ENCODE measurements at regions not wholly inside any gene's neighbourhood (a gene's known extent, or its start where the extent isn't known, plus 50 kb on each side); places are given as distances from the start of the nearest gene placed in this dataset.

DNA sequence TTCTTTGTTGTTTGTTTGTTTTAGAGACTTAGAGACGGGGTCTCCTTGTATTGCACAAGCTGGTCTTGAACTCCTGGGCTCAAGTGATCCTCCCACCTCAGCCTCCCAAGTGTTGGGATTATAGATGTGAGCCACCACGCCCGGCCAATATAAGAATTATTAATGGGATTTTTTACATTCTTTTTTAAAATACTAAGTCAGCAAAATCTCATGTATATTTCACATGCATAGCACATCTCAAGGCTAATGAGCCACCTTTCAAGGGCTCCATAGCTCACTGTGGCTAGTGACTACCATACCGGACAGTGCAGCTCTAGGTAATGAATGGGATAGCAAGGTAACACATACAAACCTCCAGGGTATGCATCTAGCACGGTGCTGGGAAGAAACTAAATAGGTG lies 361.4 kb downstream of the SAMD5 start:
- ChIA-PET POLR2A (no interaction called here), CTCF (no interaction called here)
- H3K27ac ChIP-seq (ENCODE audit: low read depth, low read length), result no peak overlapping the region

DNA sequence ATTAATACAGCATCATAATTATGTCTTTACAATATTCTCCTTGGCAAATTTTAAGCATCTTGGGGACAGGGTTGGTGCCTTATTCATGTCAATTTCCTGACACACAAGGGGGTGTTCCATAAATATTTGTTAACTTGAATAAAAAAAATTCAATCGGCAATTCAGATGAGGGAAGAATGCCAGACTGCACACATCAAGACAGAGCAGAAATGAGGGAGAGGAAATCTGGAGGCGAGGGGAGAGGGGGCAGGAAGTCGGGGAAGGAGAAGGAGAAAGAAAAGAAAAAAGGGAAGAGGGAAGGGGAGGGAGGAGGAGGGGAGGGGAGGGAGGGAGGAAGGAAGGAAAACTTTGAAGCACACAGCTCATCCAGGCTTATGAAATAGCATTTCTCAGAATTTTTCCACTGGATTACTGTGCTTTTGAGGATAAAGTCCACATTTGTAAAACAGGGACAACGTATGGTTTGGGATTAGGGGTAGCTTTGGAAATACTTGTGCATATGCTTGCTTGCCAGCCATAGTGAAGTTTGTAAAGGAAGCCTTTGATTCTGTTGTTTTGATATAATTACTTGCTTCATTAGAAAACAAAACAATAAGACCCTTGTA lies 362.1 kb downstream of the SAMD5 start:
- H3K36me3 Mint-ChIP-seq, result no peaks in the 10 kb centered on the region
- ChIA-PET POLR2A (no interaction called here), CTCF (no interaction called here)
- DNase-seq (no peak), ATAC-seq (no peak)
- H3K9me3 Mint-ChIP-seq, result peaks cover 0 to 2% (median 0%) of the 10 kb centered on the region in 11 donors
- H3K4me3 Mint-ChIP-seq, result no peak overlapping the region
- no peaks in the 10 kb centered on the region for H3K27me3 Mint-ChIP-seq
- H3K27me3 ChIP-seq (ENCODE audit: control insufficient read depth in 2 of 2, insufficient read depth in 2 of 2, low read length in 2 of 2), result no peaks in the 10 kb centered on the region
- no peak overlapping the region for H3K27ac ChIP-seq (ENCODE audit: low read depth, low read length)
- H3K9me3 ChIP-seq (ENCODE audit: control insufficient read depth in 2 of 3, low read length in 3 of 3), result no peaks in the 10 kb centered on the region
- H3K36me3 ChIP-seq (ENCODE audit: control insufficient read depth in 2 of 3, insufficient read depth in 3 of 3, low read length in 3 of 3), result no peaks in the 10 kb centered on the region
- no peak overlapping the region for H3K4me3 ChIP-seq (ENCODE audit: low read length)
- intact Hi-C loops (cut with micrococcal nuclease), result no loop called here
- H3K4me1 Mint-ChIP-seq, result no peaks in the 10 kb centered on the region
- H3K27ac Mint-ChIP-seq, result no peak overlapping the region
- no peaks in the 10 kb centered on the region for H3K4me1 ChIP-seq (ENCODE audit: control insufficient read depth in 2 of 2, insufficient read depth in 2 of 2, low read length in 2 of 2)

More for the DNA sequence above, 361.4 kb downstream of the SAMD5 start:
- H3K9me3 ChIP-seq (ENCODE audit: control insufficient read depth in 2 of 3, low read length in 3 of 3), result no peaks in the 10 kb centered on the region
- ATAC-seq (no peak), DNase-seq (no peak)
- no peaks in the 10 kb centered on the region for H3K4me1 ChIP-seq (ENCODE audit: control insufficient read depth in 2 of 2, insufficient read depth in 2 of 2, low read length in 2 of 2)
- Mint-ChIP-seq H3K9me3 (peaks cover 0 to 2% (median 0%) of the 10 kb centered on the region in 11 donors), H3K27me3 (no peaks in the 10 kb centered on the region), H3K4me1 (no peaks in the 10 kb centered on the region), H3K4me3 (no peak overlapping the region), H3K36me3 (no peaks in the 10 kb centered on the region), H3K27ac (no peak overlapping the region)
- intact Hi-C loops (cut with micrococcal nuclease), result no loop called here
- no peaks in the 10 kb centered on the region for H3K27me3 ChIP-seq (ENCODE audit: control insufficient read depth in 2 of 2, insufficient read depth in 2 of 2, low read length in 2 of 2)
- H3K4me3 ChIP-seq (ENCODE audit: low read length), result no peak overlapping the region
- no peaks in the 10 kb centered on the region for H3K36me3 ChIP-seq (ENCODE audit: control insufficient read depth in 2 of 3, insufficient read depth in 3 of 3, low read length in 3 of 3)

DNA sequence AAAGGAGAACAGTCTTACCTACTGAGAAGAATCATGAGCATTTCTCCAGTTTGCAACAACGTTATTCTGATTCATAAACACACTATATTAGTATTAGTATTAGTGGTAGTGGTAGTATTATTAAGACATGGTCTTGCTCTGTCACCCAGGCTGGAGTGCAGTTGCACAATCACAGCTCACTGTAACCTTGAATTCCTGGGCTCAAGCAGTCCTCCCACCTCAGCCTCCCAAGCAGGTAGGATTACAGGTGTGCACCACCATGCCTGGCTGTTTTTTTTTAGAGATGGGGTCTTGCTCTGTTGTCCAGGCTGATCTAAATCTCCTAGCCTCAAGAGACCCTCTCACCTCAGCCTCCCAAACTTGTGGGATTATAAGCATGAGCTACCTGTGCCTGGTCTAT lies 363.5 kb downstream of the SAMD5 start:
- no peaks in the 10 kb centered on the region for H3K4me1 Mint-ChIP-seq
- H3K27me3 ChIP-seq (ENCODE audit: control insufficient read depth in 2 of 2, insufficient read depth in 2 of 2, low read length in 2 of 2), result no peaks in the 10 kb centered on the region
- no peaks in the 10 kb centered on the region for H3K36me3 Mint-ChIP-seq
- H3K4me1 ChIP-seq (ENCODE audit: control insufficient read depth in 2 of 2, insufficient read depth in 2 of 2, low read length in 2 of 2), result no peaks in the 10 kb centered on the region
- no peak overlapping the region for H3K27ac ChIP-seq (ENCODE audit: low read depth, low read length)
- no peaks in the 10 kb centered on the region for H3K36me3 ChIP-seq (ENCODE audit: control insufficient read depth in 2 of 3, insufficient read depth in 3 of 3, low read length in 3 of 3)
- H3K4me3 ChIP-seq (ENCODE audit: low read length), result no peak overlapping the region
- intact Hi-C loops (cut with micrococcal nuclease), result no loop called here
- no peaks in the 10 kb centered on the region for H3K9me3 ChIP-seq (ENCODE audit: control insufficient read depth in 2 of 3, low read length in 3 of 3)
- H3K27ac Mint-ChIP-seq, result no peak overlapping the region
- no peaks in the 10 kb centered on the region for H3K27me3 Mint-ChIP-seq
- peaks cover 0 to 2% (median 0%) of the 10 kb centered on the region in 11 donors for H3K9me3 Mint-ChIP-seq
- DNase-seq, result no peak
- no peak for ATAC-seq
- no peak overlapping the region for H3K4me3 Mint-ChIP-seq
- ChIA-PET CTCF (no interaction called here), POLR2A (no interaction called here)

DNA sequence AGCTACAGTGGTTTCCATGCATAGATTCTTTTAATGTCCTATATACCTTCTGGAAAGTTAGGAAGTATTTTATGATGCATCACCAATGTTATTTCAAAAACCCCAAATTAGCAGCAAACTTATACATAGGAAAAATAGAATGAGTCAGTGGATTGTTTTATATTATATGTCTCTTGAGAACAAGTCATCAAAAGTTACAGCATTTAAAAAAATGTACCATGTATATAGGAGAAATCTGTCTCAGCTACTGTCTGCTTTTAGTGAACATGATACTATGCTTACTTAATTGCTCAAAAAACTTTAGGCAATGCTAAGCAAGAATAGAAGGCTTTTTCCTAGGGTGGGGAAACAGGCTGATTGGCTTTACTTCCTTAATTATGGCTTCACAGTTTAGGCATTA lies 365.3 kb downstream of the SAMD5 start:
- Mint-ChIP-seq H3K36me3 (no peaks in the 10 kb centered on the region), H3K27me3 (no peaks in the 10 kb centered on the region), H3K27ac (no peak overlapping the region), H3K4me3 (no peak overlapping the region), H3K9me3 (peaks cover 0 to 2% (median 0%) of the 10 kb centered on the region in 11 donors), H3K4me1 (no peaks in the 10 kb centered on the region)
- POLR2A ChIA-PET, result no interaction called here
- Histone ChIP-seq H3K36me3 (ENCODE audit: control insufficient read depth in 2 of 3, insufficient read depth in 3 of 3, low read length in 3 of 3) (no peaks in the 10 kb centered on the region), H3K9me3 (ENCODE audit: control insufficient read depth in 2 of 3, low read length in 3 of 3) (no peaks in the 10 kb centered on the region), H3K4me1 (ENCODE audit: control insufficient read depth in 2 of 2, insufficient read depth in 2 of 2, low read length in 2 of 2) (no peaks in the 10 kb centered on the region), H3K27me3 (ENCODE audit: control insufficient read depth in 2 of 2, insufficient read depth in 2 of 2, low read length in 2 of 2) (no peaks in the 10 kb centered on the region), H3K27ac (ENCODE audit: low read depth, low read length) (no peak overlapping the region), H3K4me3 (ENCODE audit: low read length) (no peak overlapping the region)
- CTCF ChIA-PET, result interaction anchor here (0.9 kb wide), 1 partner anchor 11 kb away, joined by 3 read pairs; no protein-coding TSS in a partner anchor
- ATAC-seq (no peak), DNase-seq (no peak)
- intact Hi-C loops (cut with micrococcal nuclease), result no loop called here

DNA sequence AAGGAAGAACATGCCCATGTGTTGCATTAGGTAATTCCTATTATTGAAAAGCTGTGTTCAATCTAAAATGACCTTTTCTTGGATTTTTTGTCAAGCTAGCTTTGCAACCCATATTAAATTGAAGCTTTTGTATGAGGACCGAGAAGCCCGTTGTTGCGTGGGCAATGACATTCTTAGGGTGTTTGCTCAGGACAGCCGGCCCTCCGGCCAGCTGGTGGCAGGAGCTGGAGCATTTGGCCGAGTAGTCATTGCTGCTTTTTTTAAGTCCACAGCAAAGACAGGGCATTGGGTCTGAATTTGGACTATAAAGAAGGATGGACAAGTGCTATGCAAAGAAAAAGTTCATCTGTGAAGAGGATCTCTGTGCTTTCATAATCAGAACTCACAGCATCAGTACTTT lies 365.8 kb downstream of the SAMD5 start:
- Histone ChIP-seq H3K27ac (ENCODE audit: low read depth, low read length) (no peak overlapping the region), H3K4me1 (ENCODE audit: control insufficient read depth in 2 of 2, insufficient read depth in 2 of 2, low read length in 2 of 2) (no peaks in the 10 kb centered on the region), H3K36me3 (ENCODE audit: control insufficient read depth in 2 of 3, insufficient read depth in 3 of 3, low read length in 3 of 3) (no peaks in the 10 kb centered on the region), H3K4me3 (ENCODE audit: low read length) (no peak overlapping the region), H3K9me3 (ENCODE audit: control insufficient read depth in 2 of 3, low read length in 3 of 3) (no peaks in the 10 kb centered on the region), H3K27me3 (ENCODE audit: control insufficient read depth in 2 of 2, insufficient read depth in 2 of 2, low read length in 2 of 2) (no peaks in the 10 kb centered on the region)
- no peaks in the 10 kb centered on the region for H3K36me3 Mint-ChIP-seq
- no peak overlapping the region for H3K27ac Mint-ChIP-seq
- DNase-seq (no peak), ATAC-seq (no peak)
- intact Hi-C loops (cut with micrococcal nuclease), result no loop called here
- POLR2A ChIA-PET, result no interaction called here
- no peaks in the 10 kb centered on the region for H3K4me1 Mint-ChIP-seq
- H3K4me3 Mint-ChIP-seq, result no peak overlapping the region
- peaks cover 0 to 2% (median 0%) of the 10 kb centered on the region in 11 donors for H3K9me3 Mint-ChIP-seq
- CTCF ChIA-PET, result no interaction called here
- H3K27me3 Mint-ChIP-seq, result no peaks in the 10 kb centered on the region

DNA sequence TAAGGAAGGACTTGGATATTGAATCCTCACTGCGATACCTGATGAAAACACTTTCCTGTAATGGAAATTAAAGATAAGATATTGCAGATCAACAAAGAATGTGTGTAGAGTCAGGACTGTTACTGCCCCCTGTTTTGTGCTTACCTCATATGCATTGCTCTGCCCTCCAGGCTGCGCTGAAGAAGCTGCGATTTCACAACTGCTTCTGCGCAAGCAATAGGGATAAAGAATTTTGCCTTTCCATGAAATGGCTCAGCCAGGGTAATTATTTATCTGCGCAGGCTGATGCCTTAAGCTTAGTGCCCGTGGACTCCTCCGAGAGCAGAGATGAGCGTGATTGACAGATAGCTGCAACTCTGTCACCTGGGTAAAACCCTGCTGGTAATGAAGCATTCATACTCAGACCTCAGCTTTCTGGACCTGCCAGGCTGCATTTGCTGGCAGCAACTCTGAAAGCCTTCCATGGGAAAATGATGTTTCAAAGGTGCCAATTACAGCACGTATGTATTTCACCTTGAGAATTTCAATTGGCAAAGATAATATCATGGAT lies 370.6 kb downstream of the SAMD5 start:
- DNase-seq, result no peak
- Mint-ChIP-seq H3K4me3 (no peak overlapping the region), H3K9me3 (peaks cover 0 to 8% (median 0%) of the 10 kb centered on the region in 11 donors)

DNA sequence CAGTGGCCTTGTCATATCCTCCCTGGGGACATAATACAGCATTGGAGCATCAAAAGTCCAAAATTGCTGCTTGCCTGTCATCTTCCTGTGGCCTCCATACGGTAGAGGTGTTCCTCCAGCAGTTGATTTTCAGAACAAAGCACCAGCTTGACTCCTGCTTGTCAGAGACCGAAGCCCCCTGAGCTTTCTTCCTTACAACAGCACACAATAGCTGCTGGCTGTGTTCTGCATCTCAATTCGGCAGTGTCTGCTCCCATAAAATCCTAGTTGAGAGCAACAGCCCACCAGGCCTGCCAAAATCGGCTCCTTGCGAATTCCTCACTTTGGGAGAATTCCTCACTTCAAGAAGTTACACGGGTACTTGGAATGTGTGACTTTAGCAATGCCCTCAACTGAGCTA lies 372.9 kb downstream of the SAMD5 start:
- H3K4me3 Mint-ChIP-seq, result no peak overlapping the region
- no peaks in the 10 kb centered on the region for H3K36me3 Mint-ChIP-seq
- no peaks in the 10 kb centered on the region for H3K36me3 ChIP-seq (ENCODE audit: control insufficient read depth in 2 of 3, insufficient read depth in 3 of 3, low read length in 3 of 3)
- no peak overlapping the region for H3K4me3 ChIP-seq (ENCODE audit: low read length)
- H3K27ac ChIP-seq (ENCODE audit: low read depth, low read length), result no peak overlapping the region
- H3K27me3 Mint-ChIP-seq, result no peaks in the 10 kb centered on the region
- no peaks in the 10 kb centered on the region for H3K27me3 ChIP-seq (ENCODE audit: control insufficient read depth in 2 of 2, insufficient read depth in 2 of 2, low read length in 2 of 2)
- DNase-seq (no peak), ATAC-seq (no peak)
- ChIA-PET CTCF (no interaction called here), POLR2A (no interaction called here)
- no peak overlapping the region for H3K27ac Mint-ChIP-seq
- H3K4me1 Mint-ChIP-seq, result no peaks in the 10 kb centered on the region
- intact Hi-C loops (cut with micrococcal nuclease), result no loop called here
- H3K9me3 ChIP-seq (ENCODE audit: control insufficient read depth in 2 of 3, low read length in 3 of 3), result no peaks in the 10 kb centered on the region
- no peaks in the 10 kb centered on the region for H3K4me1 ChIP-seq (ENCODE audit: control insufficient read depth in 2 of 2, insufficient read depth in 2 of 2, low read length in 2 of 2)
- peaks cover 0 to 8% (median 0%) of the 10 kb centered on the region in 11 donors for H3K9me3 Mint-ChIP-seq

More for the DNA sequence above, 370.6 kb downstream of the SAMD5 start:
- Mint-ChIP-seq H3K27me3 (no peaks in the 10 kb centered on the region), H3K4me1 (no peaks in the 10 kb centered on the region), H3K36me3 (no peaks in the 10 kb centered on the region), H3K27ac (no peak overlapping the region)
- Histone ChIP-seq H3K36me3 (ENCODE audit: control insufficient read depth in 2 of 3, insufficient read depth in 3 of 3, low read length in 3 of 3) (no peaks in the 10 kb centered on the region), H3K9me3 (ENCODE audit: control insufficient read depth in 2 of 3, low read length in 3 of 3) (no peaks in the 10 kb centered on the region), H3K27ac (ENCODE audit: low read depth, low read length) (no peak overlapping the region), H3K4me3 (ENCODE audit: low read length) (no peak overlapping the region), H3K4me1 (ENCODE audit: control insufficient read depth in 2 of 2, insufficient read depth in 2 of 2, low read length in 2 of 2) (no peaks in the 10 kb centered on the region), H3K27me3 (ENCODE audit: control insufficient read depth in 2 of 2, insufficient read depth in 2 of 2, low read length in 2 of 2) (no peaks in the 10 kb centered on the region)
- CTCF ChIA-PET, result no interaction called here
- intact Hi-C loops (cut with micrococcal nuclease), result no loop called here
- no peak for ATAC-seq
- POLR2A ChIA-PET, result no interaction called here

Data from naive thymus-derived CD4-positive, alpha-beta T cell (primary cell).